ENCODE measurements at regions not wholly inside any gene's neighbourhood (a gene's known extent, or its start where the extent isn't known, plus 50 kb on each side); places are given as distances from the start of the nearest gene placed in this dataset.
"Not testable (repeated sequence)": the region's sequence is repeated elsewhere in the genome, so short reads cannot be mapped to it uniquely, and the experiment has no call there.

DNA sequence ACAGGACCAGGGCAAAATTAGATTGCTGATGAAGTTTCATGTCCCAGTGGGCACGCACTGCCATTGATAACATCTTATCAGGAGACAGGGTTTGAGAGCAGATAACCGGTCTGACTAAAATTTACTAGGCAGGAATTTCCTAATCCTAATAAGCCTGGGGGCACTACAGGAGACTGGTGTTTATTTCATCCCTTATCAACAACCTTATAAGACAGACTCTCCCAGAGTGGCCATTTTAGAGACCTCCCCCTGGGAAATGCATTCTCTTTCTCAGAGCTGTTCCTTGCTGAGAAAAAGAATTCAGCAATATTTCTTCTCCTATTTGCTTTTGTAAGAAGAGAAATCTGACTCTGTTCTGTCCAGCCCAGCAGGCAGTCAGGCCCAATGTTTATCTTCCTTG is 423.4 kb upstream of the IMPG1 start:
- Histone ChIP-seq H3K27ac (ENCODE audit: low read length) (no peak overlapping the region), H3K4me1 (ENCODE audit: control insufficient read depth, insufficient read depth, low read length) (no peaks in the 10 kb centered on the region), H3K9me3 (ENCODE audit: control insufficient read depth, insufficient read depth, low read depth, low read length) (no peaks in the 10 kb centered on the region), H3K36me3 (ENCODE audit: control insufficient read depth, insufficient read depth, low read length) (no peaks in the 10 kb centered on the region), H3K27me3 (ENCODE audit: control insufficient read depth, insufficient read depth, low read length) (no peaks in the 10 kb centered on the region), H3K4me3 (ENCODE audit: low read depth in 2 of 2, low read length in 2 of 2) (no peak overlapping the region)
- DNase-seq (ENCODE audit: low read depth, low spot score) (no peak), ATAC-seq (no peak)
- in situ Hi-C loops (cut with HindIII; ENCODE audit: low pct_unique_long_range_greater_than_20kb, low sequenced_read_pairs) = no loop called here
- TF ChIP-seq TCF7L2 (IDR thresholded peaks at IDR 0.05; ENCODE audit: low read depth, low read length) (no peak), SIN3A (IDR thresholded peaks at IDR 0.05; ENCODE audit: borderline replicate concordance, insufficient read depth, low read depth, low read length) (no peak), POLR2AphosphoS5 (IDR thresholded peaks at IDR 0.05; ENCODE audit: low read depth, low read length) (no peak)
- TF ChIP-seq, protein P1, sequence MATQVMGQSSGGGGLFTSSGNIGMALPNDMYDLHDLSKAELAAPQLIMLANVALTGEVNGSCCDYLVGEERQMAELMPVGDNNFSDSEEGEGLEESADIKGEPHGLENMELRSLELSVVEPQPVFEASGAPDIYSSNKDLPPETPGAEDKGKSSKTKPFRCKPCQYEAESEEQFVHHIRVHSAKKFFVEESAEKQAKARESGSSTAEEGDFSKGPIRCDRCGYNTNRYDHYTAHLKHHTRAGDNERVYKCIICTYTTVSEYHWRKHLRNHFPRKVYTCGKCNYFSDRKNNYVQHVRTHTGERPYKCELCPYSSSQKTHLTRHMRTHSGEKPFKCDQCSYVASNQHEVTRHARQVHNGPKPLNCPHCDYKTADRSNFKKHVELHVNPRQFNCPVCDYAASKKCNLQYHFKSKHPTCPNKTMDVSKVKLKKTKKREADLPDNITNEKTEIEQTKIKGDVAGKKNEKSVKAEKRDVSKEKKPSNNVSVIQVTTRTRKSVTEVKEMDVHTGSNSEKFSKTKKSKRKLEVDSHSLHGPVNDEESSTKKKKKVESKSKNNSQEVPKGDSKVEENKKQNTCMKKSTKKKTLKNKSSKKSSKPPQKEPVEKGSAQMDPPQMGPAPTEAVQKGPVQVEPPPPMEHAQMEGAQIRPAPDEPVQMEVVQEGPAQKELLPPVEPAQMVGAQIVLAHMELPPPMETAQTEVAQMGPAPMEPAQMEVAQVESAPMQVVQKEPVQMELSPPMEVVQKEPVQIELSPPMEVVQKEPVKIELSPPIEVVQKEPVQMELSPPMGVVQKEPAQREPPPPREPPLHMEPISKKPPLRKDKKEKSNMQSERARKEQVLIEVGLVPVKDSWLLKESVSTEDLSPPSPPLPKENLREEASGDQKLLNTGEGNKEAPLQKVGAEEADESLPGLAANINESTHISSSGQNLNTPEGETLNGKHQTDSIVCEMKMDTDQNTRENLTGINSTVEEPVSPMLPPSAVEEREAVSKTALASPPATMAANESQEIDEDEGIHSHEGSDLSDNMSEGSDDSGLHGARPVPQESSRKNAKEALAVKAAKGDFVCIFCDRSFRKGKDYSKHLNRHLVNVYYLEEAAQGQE (IDR thresholded peaks at IDR 0.05; ENCODE audit: insufficient read depth in 1 of 2, low read depth in 2 of 2, low read length in 1 of 2) = no peak
- TF ChIP-seq, protein P2, sequence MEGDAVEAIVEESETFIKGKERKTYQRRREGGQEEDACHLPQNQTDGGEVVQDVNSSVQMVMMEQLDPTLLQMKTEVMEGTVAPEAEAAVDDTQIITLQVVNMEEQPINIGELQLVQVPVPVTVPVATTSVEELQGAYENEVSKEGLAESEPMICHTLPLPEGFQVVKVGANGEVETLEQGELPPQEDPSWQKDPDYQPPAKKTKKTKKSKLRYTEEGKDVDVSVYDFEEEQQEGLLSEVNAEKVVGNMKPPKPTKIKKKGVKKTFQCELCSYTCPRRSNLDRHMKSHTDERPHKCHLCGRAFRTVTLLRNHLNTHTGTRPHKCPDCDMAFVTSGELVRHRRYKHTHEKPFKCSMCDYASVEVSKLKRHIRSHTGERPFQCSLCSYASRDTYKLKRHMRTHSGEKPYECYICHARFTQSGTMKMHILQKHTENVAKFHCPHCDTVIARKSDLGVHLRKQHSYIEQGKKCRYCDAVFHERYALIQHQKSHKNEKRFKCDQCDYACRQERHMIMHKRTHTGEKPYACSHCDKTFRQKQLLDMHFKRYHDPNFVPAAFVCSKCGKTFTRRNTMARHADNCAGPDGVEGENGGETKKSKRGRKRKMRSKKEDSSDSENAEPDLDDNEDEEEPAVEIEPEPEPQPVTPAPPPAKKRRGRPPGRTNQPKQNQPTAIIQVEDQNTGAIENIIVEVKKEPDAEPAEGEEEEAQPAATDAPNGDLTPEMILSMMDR (IDR thresholded peaks at IDR 0.05) = no peak
- POLR2A ChIA-PET = no interaction called here
- CTCF ChIA-PET = no interaction called here
- intact Hi-C loops (cut with micrococcal nuclease; ENCODE audit: unreplicated experiment) = no loop called here
- no TSS peak for BruUV-seq (replicated peaks)

DNA sequence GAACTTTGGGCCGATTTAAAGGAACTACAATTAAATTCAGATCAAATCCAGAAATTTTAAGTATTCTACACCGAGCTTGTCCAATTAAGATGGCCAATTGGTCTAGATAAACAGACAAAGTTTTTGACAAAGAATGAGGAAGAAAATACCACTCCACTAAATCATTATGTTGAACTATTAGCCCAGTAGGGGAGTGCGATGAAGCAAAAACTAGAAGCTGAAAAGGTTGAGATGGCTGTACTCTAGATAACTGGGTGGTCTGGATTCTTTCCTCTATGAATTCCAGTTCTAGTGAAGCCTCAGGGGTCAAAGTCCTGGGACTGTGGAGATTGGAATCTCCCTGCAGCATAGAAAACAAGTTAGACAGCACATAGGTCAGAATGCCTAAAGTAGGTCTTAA is 418.9 kb upstream of the IMPG1 start:
- H3K4me3 ChIP-seq (ENCODE audit: low read depth in 2 of 2, low read length in 2 of 2); ATAC-seq; H3K27me3 ChIP-seq (ENCODE audit: control insufficient read depth, insufficient read depth, low read length); POLR2A ChIA-PET; in situ Hi-C loops (cut with HindIII; ENCODE audit: low pct_unique_long_range_greater_than_20kb, low sequenced_read_pairs); DNase-seq (ENCODE audit: low read depth, low spot score); BruUV-seq (replicated peaks); H3K4me1 ChIP-seq (ENCODE audit: control insufficient read depth, insufficient read depth, low read length); H3K27ac ChIP-seq (ENCODE audit: low read length); intact Hi-C loops (cut with micrococcal nuclease; ENCODE audit: unreplicated experiment); CTCF ChIA-PET; H3K9me3 ChIP-seq (ENCODE audit: control insufficient read depth, insufficient read depth, low read depth, low read length); H3K36me3 ChIP-seq (ENCODE audit: control insufficient read depth, insufficient read depth, low read length): not testable (repeated sequence)

DNA sequence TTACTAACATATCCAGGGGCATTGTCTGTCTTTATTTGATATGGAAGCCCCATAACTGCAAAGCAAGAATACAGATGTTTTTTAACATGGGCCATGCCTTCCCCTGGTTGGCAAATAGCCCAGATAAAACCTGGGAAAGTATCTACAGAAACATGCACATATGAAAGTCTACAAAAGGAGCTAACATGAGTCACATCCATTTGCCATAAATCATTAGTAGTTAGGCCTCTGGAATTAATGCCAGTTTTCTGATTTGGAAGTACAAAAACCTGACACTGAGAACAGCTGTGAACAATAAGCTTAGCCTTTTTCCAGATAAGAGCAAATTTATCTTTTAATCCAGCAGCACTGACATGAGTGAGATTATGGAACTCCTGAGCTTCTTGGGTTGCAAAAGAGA is 418.0 kb upstream of the IMPG1 start:
- intact Hi-C loops (cut with micrococcal nuclease; ENCODE audit: unreplicated experiment) = no loop called here
- DNase-seq (ENCODE audit: low read depth, low spot score) = no peak
- no TSS peak for BruUV-seq (replicated peaks)
- Histone ChIP-seq H3K36me3 (ENCODE audit: control insufficient read depth, insufficient read depth, low read length) (no peaks in the 10 kb centered on the region), H3K27me3 (ENCODE audit: control insufficient read depth, insufficient read depth, low read length) (no peaks in the 10 kb centered on the region), H3K4me1 (ENCODE audit: control insufficient read depth, insufficient read depth, low read length) (no peaks in the 10 kb centered on the region), H3K27ac (ENCODE audit: low read length) (no peak overlapping the region), H3K9me3 (ENCODE audit: control insufficient read depth, insufficient read depth, low read depth, low read length) (no peaks in the 10 kb centered on the region), H3K4me3 (ENCODE audit: low read depth in 2 of 2, low read length in 2 of 2) (no peak overlapping the region)
- in situ Hi-C loops (cut with HindIII; ENCODE audit: low pct_unique_long_range_greater_than_20kb, low sequenced_read_pairs) = no loop called here
- POLR2A ChIA-PET = no interaction called here
- CTCF ChIA-PET = no interaction called here
- ATAC-seq = no peak
- TF ChIP-seq POLR2AphosphoS5 (IDR thresholded peaks at IDR 0.05; ENCODE audit: low read depth, low read length) = no peak
- TF ChIP-seq TCF7L2 (IDR thresholded peaks at IDR 0.05; ENCODE audit: low read depth, low read length) = no peak
- TF ChIP-seq SIN3A (IDR thresholded peaks at IDR 0.05; ENCODE audit: borderline replicate concordance, insufficient read depth, low read depth, low read length) = no peak
- TF ChIP-seq, protein P2 (IDR thresholded peaks at IDR 0.05) = no peak
- TF ChIP-seq, protein P1 (IDR thresholded peaks at IDR 0.05; ENCODE audit: insufficient read depth in 1 of 2, low read depth in 2 of 2, low read length in 1 of 2) = no peak

All from Panc1 (cell line).